ENCODE measurements at regions not wholly inside any gene's neighbourhood (a gene's known extent, or its start where the extent isn't known, plus 50 kb on each side); places are given as distances from the start of the nearest gene placed in this dataset.

DNA sequence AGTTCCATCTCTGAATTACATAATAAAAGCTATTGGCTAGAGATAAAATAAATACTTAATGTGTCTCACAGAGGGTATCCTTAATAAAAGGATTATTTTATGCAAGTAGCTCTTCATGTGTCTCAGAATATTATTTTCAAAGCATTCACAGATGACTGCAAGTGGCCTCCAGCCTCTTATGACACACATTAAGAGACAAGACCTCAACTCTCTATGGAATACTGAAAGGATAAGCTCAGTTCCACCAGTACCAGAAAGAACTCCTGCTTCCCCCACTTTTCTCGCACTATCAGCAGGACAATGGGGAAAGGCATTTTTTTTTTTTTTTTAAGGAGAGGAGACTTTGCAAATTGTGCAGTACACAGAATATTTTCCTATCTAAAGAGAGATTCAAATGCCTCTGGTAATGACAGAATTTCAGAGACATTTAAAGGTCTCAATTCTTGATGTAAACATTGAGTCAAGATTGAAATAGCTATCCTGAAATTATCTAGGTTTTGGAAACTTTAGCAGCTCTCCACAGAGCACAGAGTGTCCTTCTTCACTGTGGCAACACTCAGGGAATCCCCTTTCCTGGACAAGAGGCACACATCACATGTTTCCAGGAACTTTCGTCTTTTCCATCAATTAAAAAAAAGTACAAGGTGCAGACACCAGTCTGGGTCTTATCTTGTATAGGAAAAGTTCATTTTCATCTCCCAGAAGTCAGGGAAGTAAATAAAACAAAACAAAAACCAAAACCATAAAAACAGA, 122.0 kb upstream of the ANK3 start:
- intact Hi-C loops (cut with micrococcal nuclease): no loop called here
- CTCF ChIA-PET: interaction anchor here (0.6 kb wide), 1 partner anchor 134 kb away, joined by 3 read pairs; no protein-coding TSS in a partner anchor
- H3K36me3 Mint-ChIP-seq (ENCODE audit: low read depth): no peaks in the 10 kb centered on the region
- TF ChIP-seq, protein P1, sequence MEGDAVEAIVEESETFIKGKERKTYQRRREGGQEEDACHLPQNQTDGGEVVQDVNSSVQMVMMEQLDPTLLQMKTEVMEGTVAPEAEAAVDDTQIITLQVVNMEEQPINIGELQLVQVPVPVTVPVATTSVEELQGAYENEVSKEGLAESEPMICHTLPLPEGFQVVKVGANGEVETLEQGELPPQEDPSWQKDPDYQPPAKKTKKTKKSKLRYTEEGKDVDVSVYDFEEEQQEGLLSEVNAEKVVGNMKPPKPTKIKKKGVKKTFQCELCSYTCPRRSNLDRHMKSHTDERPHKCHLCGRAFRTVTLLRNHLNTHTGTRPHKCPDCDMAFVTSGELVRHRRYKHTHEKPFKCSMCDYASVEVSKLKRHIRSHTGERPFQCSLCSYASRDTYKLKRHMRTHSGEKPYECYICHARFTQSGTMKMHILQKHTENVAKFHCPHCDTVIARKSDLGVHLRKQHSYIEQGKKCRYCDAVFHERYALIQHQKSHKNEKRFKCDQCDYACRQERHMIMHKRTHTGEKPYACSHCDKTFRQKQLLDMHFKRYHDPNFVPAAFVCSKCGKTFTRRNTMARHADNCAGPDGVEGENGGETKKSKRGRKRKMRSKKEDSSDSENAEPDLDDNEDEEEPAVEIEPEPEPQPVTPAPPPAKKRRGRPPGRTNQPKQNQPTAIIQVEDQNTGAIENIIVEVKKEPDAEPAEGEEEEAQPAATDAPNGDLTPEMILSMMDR (IDR thresholded peaks at IDR 0.05): no peak
- H3K9me3 Mint-ChIP-seq: no peaks in the 10 kb centered on the region
- DNase-seq (no peak), ATAC-seq (ENCODE audit: low read depth) (no peak)
- no peak overlapping the region for H3K27ac Mint-ChIP-seq
- H3K27me3 Mint-ChIP-seq: no peaks in the 10 kb centered on the region
- POLR2A ChIA-PET: no interaction called here
- H3K4me1 Mint-ChIP-seq: peaks cover 20% of the 10 kb centered on the region
- no peak overlapping the region for H3K4me3 Mint-ChIP-seq

DNA sequence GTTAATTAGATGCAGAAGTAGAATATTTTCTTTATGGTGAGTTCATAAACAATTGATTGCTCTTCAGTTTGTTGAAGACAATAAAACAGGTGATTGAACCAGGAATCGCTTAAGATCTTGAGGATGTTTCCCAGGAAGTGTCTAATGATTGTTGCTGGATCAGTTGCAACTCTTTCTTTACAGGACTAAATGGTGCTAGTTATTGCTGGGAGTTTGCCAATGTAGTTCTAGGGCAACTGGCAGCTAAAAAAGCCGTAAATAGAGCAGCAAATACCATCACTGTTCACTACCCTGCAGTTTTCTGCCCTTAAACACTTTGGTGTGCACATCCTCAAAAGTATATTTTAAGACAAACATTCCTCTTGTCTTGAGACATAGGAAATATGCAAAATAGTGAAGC, 119.2 kb upstream of the ANK3 start:
- peaks cover 14% of the 10 kb centered on the region for H3K4me1 Mint-ChIP-seq
- H3K36me3 Mint-ChIP-seq (ENCODE audit: low read depth): no peaks in the 10 kb centered on the region
- DNase-seq (no peak), ATAC-seq (ENCODE audit: low read depth) (no peak)
- POLR2A ChIA-PET: no interaction called here
- no peak overlapping the region for H3K4me3 Mint-ChIP-seq
- intact Hi-C loops (cut with micrococcal nuclease): no loop called here
- H3K27me3 Mint-ChIP-seq: no peaks in the 10 kb centered on the region
- H3K9me3 Mint-ChIP-seq: no peaks in the 10 kb centered on the region
- TF ChIP-seq, protein P1 (IDR thresholded peaks at IDR 0.05): no peak
- CTCF ChIA-PET: no interaction called here
- no peak overlapping the region for H3K27ac Mint-ChIP-seq

DNA sequence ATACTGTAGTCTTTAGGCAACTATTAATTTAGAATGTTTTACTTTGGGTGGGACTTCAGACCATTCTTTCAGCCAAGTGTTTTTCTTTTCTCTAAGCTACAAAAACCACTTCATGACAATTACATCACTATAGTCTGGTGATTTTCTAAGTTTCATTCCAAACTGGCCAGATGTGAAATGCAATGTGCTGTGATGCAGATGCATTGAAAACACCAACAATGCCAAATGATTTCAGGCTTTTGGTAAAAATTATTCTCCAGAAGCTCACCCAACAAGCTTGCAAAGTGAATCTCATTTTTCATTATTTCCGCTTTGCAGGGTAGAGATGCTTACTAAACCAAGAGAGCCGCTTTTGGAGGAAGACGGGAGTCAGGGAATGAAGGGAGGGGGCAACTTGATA, 118.4 kb upstream of the ANK3 start:
- DNase-seq (no peak), ATAC-seq (ENCODE audit: low read depth) (no peak)
- no peaks in the 10 kb centered on the region for H3K36me3 Mint-ChIP-seq (ENCODE audit: low read depth)
- H3K4me1 Mint-ChIP-seq: peaks cover 6% of the 10 kb centered on the region
- CTCF ChIA-PET: no interaction called here
- H3K27ac Mint-ChIP-seq: no peak overlapping the region
- TF ChIP-seq, protein P1 (IDR thresholded peaks at IDR 0.05): no peak
- no peak overlapping the region for H3K4me3 Mint-ChIP-seq
- no peaks in the 10 kb centered on the region for H3K27me3 Mint-ChIP-seq
- intact Hi-C loops (cut with micrococcal nuclease): no loop called here
- no peaks in the 10 kb centered on the region for H3K9me3 Mint-ChIP-seq
- POLR2A ChIA-PET: interaction anchor here (0.6 kb wide), 1 partner anchor 20 kb away, joined by 9 read pairs; no protein-coding TSS in a partner anchor

DNA sequence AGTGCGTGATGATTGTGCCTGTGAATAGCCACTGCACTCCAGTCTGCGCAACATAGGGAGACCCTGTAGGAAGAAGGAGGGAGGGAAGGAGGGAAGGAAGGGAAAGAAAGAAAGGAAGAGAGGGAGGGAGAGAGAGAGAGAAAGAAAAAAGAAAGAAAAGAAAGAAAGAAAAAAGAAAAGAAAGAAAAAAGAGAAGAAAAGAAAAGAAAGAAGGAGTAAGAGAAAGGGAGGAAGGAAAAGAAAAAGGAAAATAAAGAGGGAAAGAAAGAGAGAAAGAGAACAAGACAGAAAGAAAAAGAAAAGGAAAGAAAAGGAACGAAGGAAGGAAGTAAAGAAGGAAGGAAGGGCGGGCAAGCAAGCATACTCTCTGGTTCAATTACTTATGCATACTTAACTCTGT, 112.9 kb upstream of the ANK3 start:
- no peak overlapping the region for H3K4me3 Mint-ChIP-seq
- no peak overlapping the region for H3K27ac Mint-ChIP-seq
- no peaks in the 10 kb centered on the region for H3K27me3 Mint-ChIP-seq
- no peak for ATAC-seq (ENCODE audit: low read depth)
- ChIA-PET CTCF (no interaction called here), POLR2A (no interaction called here)
- no peaks in the 10 kb centered on the region for H3K9me3 Mint-ChIP-seq
- H3K4me1 Mint-ChIP-seq: peaks cover 6% of the 10 kb centered on the region
- intact Hi-C loops (cut with micrococcal nuclease): no loop called here
- no peaks in the 10 kb centered on the region for H3K36me3 Mint-ChIP-seq (ENCODE audit: low read depth)
- no peak for DNase-seq
- TF ChIP-seq, protein P1 (IDR thresholded peaks at IDR 0.05): no peak

DNA sequence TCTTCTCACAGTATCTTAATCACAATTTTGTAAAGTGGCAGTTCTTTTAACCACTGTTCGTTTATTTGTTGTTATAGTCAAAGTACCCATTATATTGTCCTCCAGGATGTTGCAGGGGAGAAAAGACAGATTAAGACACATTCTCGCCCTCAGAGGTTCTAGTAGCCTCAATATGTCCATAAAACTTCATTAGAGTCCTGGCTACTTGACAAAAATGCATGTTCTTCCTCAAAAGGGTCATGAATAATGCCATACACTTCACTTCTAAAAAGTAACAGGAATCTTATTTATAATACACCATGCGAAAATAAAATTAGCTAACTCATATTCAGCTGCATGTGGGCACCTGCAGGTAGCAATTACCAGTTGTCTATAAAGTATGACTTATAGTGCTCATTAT, 109.3 kb upstream of the ANK3 start:
- H3K36me3 Mint-ChIP-seq (ENCODE audit: low read depth): no peaks in the 10 kb centered on the region
- no peaks in the 10 kb centered on the region for H3K27me3 Mint-ChIP-seq
- no peak overlapping the region for H3K27ac Mint-ChIP-seq
- H3K9me3 Mint-ChIP-seq: no peaks in the 10 kb centered on the region
- intact Hi-C loops (cut with micrococcal nuclease): no loop called here
- H3K4me1 Mint-ChIP-seq: no peaks in the 10 kb centered on the region
- CTCF ChIA-PET: no interaction called here
- POLR2A ChIA-PET: no interaction called here
- TF ChIP-seq, protein P1 (IDR thresholded peaks at IDR 0.05): no peak
- no peak overlapping the region for H3K4me3 Mint-ChIP-seq
- ATAC-seq (ENCODE audit: low read depth) (no peak), DNase-seq (no peak)

Measured in activated B cell treated with CpG ODN at 0.5 μM for 24 hours (primary cell).